ENCODE measurements at regions not wholly inside any gene's neighbourhood (a gene's known extent, or its start where the extent isn't known, plus 50 kb on each side); places are given as distances from the start of the nearest gene placed in this dataset.

DNA sequence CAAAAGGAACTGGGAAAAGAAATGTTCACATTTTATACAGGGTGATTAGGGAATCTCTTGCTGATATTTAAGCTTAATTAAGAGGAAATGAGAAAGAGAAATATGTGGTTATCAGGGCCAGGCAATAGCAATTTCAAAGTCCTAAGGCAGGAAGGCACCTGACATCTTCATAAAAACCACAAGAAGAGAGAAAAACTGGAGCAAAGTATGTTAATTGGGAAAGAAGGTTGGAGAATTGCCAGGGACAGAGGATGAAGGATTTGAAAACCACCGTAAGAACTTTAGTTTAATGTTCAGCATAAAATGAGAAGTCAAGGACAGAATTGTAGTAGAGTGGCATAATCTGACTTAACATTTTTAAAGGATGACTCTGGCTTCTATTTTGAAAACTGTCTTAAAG, 691.8 kb upstream of the NRXN1 start:
- Histone ChIP-seq H3K4me3 (no peak overlapping the region), H3K9me3 (no peaks in the 10 kb centered on the region), H3K27ac (no peak overlapping the region), H3K27me3 (no peaks in the 10 kb centered on the region), H3K4me1 (peaks cover 0 to 4% (median 0%) of the 10 kb centered on the region in 4 donors), H3K36me3 (no peaks in the 10 kb centered on the region)
- WGBS, 2 donors (ENCODE audit: low coverage in 1 of 2): 0 to 26% methylated on average over 1 of the region's 1 CpG
- in situ Hi-C loops (cut with MboI; ENCODE audit: low pct_ligation_motif_present in 1 of 4, low pct_unique_long_range_greater_than_20kb in 1 of 4, low sequenced_read_pairs in 3 of 4): no loop called here
- TF ChIP-seq POLR2A (IDR thresholded peaks at IDR 0.05) (no peak), EP300 (IDR thresholded peaks at IDR 0.05; ENCODE audit: low read depth) (no peak), POLR2AphosphoS5 (IDR thresholded peaks at IDR 0.05) (no peak)
- TF ChIP-seq, protein P1, sequence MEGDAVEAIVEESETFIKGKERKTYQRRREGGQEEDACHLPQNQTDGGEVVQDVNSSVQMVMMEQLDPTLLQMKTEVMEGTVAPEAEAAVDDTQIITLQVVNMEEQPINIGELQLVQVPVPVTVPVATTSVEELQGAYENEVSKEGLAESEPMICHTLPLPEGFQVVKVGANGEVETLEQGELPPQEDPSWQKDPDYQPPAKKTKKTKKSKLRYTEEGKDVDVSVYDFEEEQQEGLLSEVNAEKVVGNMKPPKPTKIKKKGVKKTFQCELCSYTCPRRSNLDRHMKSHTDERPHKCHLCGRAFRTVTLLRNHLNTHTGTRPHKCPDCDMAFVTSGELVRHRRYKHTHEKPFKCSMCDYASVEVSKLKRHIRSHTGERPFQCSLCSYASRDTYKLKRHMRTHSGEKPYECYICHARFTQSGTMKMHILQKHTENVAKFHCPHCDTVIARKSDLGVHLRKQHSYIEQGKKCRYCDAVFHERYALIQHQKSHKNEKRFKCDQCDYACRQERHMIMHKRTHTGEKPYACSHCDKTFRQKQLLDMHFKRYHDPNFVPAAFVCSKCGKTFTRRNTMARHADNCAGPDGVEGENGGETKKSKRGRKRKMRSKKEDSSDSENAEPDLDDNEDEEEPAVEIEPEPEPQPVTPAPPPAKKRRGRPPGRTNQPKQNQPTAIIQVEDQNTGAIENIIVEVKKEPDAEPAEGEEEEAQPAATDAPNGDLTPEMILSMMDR (IDR thresholded peaks at IDR 0.05): no peak
- no peak for DNase-seq
- intact Hi-C loops (cut with DNase I; ENCODE audit: low total_unique reads): no loop called here

DNA sequence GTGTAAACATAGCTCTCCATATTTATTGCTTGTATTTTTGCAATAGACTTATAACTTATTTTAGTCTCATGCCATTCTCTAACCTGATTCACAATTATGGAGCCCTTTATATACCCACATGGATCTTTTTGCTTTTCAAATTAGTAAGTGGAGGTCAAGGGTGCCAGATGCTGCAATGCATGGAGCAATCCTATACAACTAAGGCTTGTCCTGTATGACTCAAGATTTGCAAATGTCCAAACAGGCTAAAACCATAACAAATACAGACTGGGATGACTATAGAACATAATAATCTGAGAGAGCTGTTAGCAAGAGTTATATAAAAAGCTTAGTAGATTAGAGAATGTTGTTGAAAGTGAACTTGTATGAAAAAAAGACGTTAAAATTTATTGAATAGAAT, 690.4 kb upstream of the NRXN1 start:
- peaks cover 0 to 8% (median 3%) of the 10 kb centered on the region in 4 donors for H3K4me1 ChIP-seq
- DNase-seq: no peak
- WGBS, 2 donors (ENCODE audit: low coverage in 1 of 2): 50 to 69% methylated on average over 1 of the region's 1 CpG
- no peaks in the 10 kb centered on the region for H3K36me3 ChIP-seq
- intact Hi-C loops (cut with DNase I; ENCODE audit: low total_unique reads) (no loop called here), in situ Hi-C loops (cut with MboI; ENCODE audit: low pct_ligation_motif_present in 1 of 4, low pct_unique_long_range_greater_than_20kb in 1 of 4, low sequenced_read_pairs in 3 of 4) (no loop called here)
- no peaks in the 10 kb centered on the region for H3K27me3 ChIP-seq
- no peak overlapping the region for H3K4me3 ChIP-seq
- H3K27ac ChIP-seq: no peak overlapping the region
- TF ChIP-seq EP300 (IDR thresholded peaks at IDR 0.05; ENCODE audit: low read depth) (no peak), POLR2AphosphoS5 (IDR thresholded peaks at IDR 0.05) (no peak), POLR2A (IDR thresholded peaks at IDR 0.05) (no peak)
- TF ChIP-seq, protein P1 (IDR thresholded peaks at IDR 0.05): no peak
- H3K9me3 ChIP-seq: no peaks in the 10 kb centered on the region

DNA sequence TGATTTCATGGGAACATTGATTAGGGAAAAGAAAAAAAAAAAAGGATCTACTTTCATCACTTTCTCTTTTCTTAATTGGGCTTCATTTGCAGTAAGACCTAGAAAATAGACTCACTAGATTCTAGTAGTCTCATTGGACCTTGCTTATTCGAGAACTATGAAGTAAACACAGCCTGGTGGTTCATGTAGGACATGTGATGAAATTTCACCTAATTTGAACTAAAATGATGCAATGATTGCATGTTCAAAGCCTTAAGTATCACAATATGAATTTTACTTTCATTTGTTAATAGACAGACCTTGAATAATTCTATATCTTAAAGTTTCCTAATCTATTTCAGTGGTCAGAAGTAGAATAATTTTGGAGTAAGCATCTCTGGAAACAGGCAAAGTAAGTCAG, 688.9 kb upstream of the NRXN1 start:
- DNase-seq: no peak
- TF ChIP-seq POLR2A (IDR thresholded peaks at IDR 0.05) (no peak), EP300 (IDR thresholded peaks at IDR 0.05; ENCODE audit: low read depth) (no peak), POLR2AphosphoS5 (IDR thresholded peaks at IDR 0.05) (no peak)
- TF ChIP-seq, protein P1 (IDR thresholded peaks at IDR 0.05): no peak
- Histone ChIP-seq H3K27ac (no peak overlapping the region), H3K4me3 (no peak overlapping the region), H3K9me3 (no peaks in the 10 kb centered on the region), H3K36me3 (no peaks in the 10 kb centered on the region), H3K27me3 (no peaks in the 10 kb centered on the region), H3K4me1 (peaks cover 0 to 12% (median 6%) of the 10 kb centered on the region in 4 donors)
- in situ Hi-C loops (cut with MboI; ENCODE audit: low pct_ligation_motif_present in 1 of 4, low pct_unique_long_range_greater_than_20kb in 1 of 4, low sequenced_read_pairs in 3 of 4): no loop called here
- intact Hi-C loops (cut with DNase I; ENCODE audit: low total_unique reads): loop anchor here (2.0 kb wide), 1 partner anchor 26 kb away; no protein-coding TSS in a partner anchor
- WGBS, 2 donors (ENCODE audit: low coverage in 1 of 2): 67 to 70% methylated on average over 1 of the region's 1 CpG

DNA sequence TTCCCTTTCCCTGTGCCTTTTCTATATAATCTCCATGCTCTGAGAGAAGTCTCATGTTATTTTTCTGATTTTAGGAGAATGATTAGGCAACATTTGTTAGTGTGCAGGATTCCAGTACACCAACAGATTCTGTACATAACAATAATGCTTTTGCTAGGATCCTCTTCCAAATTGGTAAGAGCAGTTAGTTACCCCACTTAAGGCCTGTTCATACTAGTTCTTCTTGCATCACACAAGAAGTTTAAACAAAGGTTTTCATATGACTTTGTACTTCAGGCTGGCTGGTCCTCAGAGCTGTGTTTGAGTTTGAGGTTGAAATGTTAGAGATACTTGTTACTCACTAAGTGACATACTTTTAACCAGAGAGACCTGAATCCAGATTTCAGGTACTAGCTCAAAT, 686.9 kb upstream of the NRXN1 start:
- in situ Hi-C loops (cut with MboI; ENCODE audit: low pct_ligation_motif_present in 1 of 4, low pct_unique_long_range_greater_than_20kb in 1 of 4, low sequenced_read_pairs in 3 of 4): no loop called here
- Histone ChIP-seq H3K4me3 (no peak overlapping the region), H3K9me3 (peaks cover 5% of the 10 kb centered on the region in 2 donors), H3K27me3 (no peaks in the 10 kb centered on the region), H3K36me3 (no peaks in the 10 kb centered on the region), H3K4me1 (peaks cover 0 to 12% (median 6%) of the 10 kb centered on the region in 4 donors), H3K27ac (no peak overlapping the region)
- intact Hi-C loops (cut with DNase I; ENCODE audit: low total_unique reads): no loop called here
- DNase-seq: no peak
- TF ChIP-seq POLR2A (IDR thresholded peaks at IDR 0.05): no peak
- no peak for TF ChIP-seq EP300 (IDR thresholded peaks at IDR 0.05; ENCODE audit: low read depth)
- TF ChIP-seq POLR2AphosphoS5 (IDR thresholded peaks at IDR 0.05): no peak
- TF ChIP-seq, protein P1 (IDR thresholded peaks at IDR 0.05): no peak

Measured in transverse colon (tissue), 4 donors.